Cardiac fibroblast (primary cell): ENCODE measurements at regions not wholly inside any gene's neighbourhood (a gene's known extent, or its start where the extent isn't known, plus 50 kb on each side); places are given as distances from the start of the nearest gene placed in this dataset.

Source experiments
- DNase-seq, 2 donors: peaks; one replicate each; pipeline versions ENCODE4 v3.0.0 to v3.0.0-alpha.2; 2010; ENCODE audit warnings: low read depth in 2 of 2
- H3K4me3 ChIP-seq, 2 donors: replicated peaks in 1 of 2; 1 replicate in 1 of 2; 2 replicates in 1 of 2; pipeline ENCODE4 v1.5.1; 2011; ENCODE audit warnings: low read depth in 2 of 2, low read length in 2 of 2, mild to moderate bottlenecking in 2 of 2, moderate library complexity in 1 of 2
- TF ChIP-seq, protein P1 (sequence below): IDR thresholded peaks from one replicate; pipeline ENCODE4 v1.5.1; 2011; ENCODE audit warnings: low read depth, mild to moderate bottlenecking, low read length, inconsistent platforms

DNA sequence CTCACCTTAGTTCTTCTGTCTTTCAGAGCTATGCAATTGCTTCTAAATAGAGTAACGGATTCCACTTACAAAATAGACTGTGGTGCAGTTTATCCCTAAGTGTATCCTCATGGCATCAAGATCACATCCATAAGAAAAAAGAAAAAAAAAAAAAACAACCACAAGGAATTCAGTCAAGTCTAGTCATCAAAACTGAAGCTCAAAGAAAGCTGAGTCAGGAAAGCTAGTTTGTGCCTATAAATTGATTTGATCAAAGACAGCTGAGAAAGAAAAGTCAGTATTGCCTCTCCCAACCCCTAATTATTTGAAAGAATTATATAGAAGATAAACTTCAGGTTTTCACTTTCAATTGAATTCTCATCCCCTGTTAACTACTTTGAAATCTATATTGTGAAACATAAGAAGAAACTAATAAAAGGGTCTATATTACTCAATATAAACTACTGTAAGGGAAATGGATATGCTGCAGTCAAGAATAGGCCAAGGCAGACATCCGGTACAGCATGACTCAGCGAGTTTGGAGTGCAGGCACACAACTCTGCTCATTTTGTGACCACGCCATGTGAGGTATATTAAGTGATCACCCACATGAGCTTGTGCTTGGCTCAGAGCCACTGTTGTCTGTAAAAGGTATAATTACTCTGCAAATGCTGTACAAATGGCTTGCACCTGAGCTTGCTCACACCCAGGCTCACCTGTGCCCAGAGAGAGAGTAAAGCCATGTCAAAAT, 568.1 kb upstream of the CRIM1 start:
- H3K4me3 ChIP-seq = no peak overlapping the region
- TF ChIP-seq, protein P1, sequence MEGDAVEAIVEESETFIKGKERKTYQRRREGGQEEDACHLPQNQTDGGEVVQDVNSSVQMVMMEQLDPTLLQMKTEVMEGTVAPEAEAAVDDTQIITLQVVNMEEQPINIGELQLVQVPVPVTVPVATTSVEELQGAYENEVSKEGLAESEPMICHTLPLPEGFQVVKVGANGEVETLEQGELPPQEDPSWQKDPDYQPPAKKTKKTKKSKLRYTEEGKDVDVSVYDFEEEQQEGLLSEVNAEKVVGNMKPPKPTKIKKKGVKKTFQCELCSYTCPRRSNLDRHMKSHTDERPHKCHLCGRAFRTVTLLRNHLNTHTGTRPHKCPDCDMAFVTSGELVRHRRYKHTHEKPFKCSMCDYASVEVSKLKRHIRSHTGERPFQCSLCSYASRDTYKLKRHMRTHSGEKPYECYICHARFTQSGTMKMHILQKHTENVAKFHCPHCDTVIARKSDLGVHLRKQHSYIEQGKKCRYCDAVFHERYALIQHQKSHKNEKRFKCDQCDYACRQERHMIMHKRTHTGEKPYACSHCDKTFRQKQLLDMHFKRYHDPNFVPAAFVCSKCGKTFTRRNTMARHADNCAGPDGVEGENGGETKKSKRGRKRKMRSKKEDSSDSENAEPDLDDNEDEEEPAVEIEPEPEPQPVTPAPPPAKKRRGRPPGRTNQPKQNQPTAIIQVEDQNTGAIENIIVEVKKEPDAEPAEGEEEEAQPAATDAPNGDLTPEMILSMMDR = no peak
- DNase-seq = no peak

DNA sequence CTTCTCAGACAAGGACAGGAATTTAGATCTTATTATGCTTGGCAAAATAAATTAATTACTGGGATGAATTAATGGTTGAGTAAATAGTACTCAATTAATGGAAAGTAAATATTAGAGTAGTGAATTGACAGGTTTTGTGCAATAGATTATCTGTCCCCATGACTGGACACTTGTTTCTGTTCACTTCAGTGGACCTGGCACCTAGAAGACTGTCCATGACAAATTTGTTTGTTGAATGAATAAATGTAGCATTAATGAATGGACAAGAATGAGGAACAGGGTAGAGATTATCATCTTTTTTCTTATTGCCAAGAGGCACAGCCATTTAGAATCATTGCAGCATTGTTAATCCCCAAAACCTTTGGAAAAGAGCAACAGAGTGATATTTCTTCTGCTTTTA, 570.0 kb upstream of the CRIM1 start:
- H3K4me3 ChIP-seq = no peak overlapping the region
- DNase-seq = no peak
- TF ChIP-seq, protein P1 = no peak

DNA sequence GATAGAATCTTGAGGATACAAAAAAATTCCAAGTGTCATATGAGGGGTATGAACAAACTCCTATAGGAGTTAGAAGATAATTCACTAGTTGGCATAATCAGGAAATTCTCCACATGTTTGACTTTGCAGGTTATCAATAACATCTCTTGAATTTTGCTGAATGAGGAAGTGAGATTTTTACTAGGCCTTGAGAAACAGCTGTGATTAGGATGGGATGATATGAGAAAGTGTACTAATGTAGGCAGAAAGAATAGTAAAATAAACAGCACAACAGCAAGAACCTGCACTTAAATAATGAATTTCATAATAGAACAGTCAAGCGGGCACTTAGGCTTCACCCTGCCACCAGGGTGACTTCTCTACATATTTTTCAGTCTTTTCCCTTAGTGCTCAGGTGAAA, 570.8 kb upstream of the CRIM1 start:
- DNase-seq = no peak
- H3K4me3 ChIP-seq = no peak overlapping the region
- TF ChIP-seq, protein P1 = no peak

DNA sequence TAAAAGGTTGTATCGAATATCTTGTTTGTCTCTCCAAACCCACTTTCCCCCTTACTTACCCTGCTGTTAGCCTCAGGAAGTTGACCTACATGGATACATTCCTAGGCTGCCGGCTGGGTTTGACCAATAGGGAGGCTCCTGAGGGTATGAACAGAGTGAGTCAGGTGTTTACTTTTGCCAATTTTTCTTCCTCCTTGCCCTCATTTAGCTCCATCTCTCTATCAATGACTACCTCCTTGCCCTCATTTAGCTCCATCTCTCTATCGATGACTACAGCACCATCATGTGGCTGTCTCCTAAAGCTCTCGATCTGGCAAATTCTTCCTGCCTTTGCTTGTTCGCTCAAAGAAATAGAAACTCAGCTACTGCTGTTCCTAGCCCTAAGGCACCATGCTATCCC, 571.9 kb upstream of the CRIM1 start:
- no peak for DNase-seq
- TF ChIP-seq, protein P1 = no peak
- H3K4me3 ChIP-seq = no peak overlapping the region

GRCh38 chr2:35741556-35741955, 614.0 kb upstream of the CRIM1 start:
- TF ChIP-seq, protein P1 = no peak
- no peak for DNase-seq
- H3K4me3 ChIP-seq = no peak overlapping the region

- TF ChIP-seq, protein P1 = no peak
- H3K4me3 ChIP-seq = no peak overlapping the region
- DNase-seq = no peak
These were observed 623.9 kb upstream of the CRIM1 start for GRCh38 chr2:35731674-35732073.

- H3K4me3 ChIP-seq = no peak overlapping the region
- DNase-seq = peak in 1 of 2 donors; percentile 0
- TF ChIP-seq, protein P1 = no peak
These were observed 640.7 kb upstream of the CRIM1 start for GRCh38 chr2:35714883-35715282.
